HCT116 (cell line): ENCODE measurements at regions not wholly inside any gene's neighbourhood (a gene's known extent, or its start where the extent isn't known, plus 50 kb on each side); places are given as distances from the start of the nearest gene placed in this dataset.

Experiments
- CEBPB ChIP-seq: IDR thresholded peaks from 2 replicates; pipeline ENCODE4 v1.6.1; 2012; ENCODE audit warnings: low read depth
- CTCF ChIP-seq, 3 experiments: fragments of 200-600 bp in 1 of 3; sonication (generic) in 1 of 3; IDR thresholded peaks in 2 of 3; conservative IDR thresholded peaks in 1 of 3; 2 replicates each; pipeline ENCODE4 v1.5.1; 2012 to 2017; ENCODE audit warnings: low read depth in 2 of 3, low read length in 2 of 3, antibody characterized with exemption in 1 of 3, borderline replicate concordance in 1 of 3, control low read depth in 1 of 3, mild to moderate bottlenecking in 1 of 3, mixed read lengths in 1 of 3, mixed run types in 1 of 3, moderate library complexity in 1 of 3; ENCODE audit not compliant: insufficient read depth in 1 of 3
- EGR1 ChIP-seq: IDR thresholded peaks from 2 replicates; pipeline ENCODE4 v1.6.1; 2012; ENCODE audit warnings: low read depth
- EZH2 ChIP-seq: fragments of 200-600 bp; sonication (generic); IDR thresholded peaks from 2 replicates; pipeline ENCODE4 v1.6.1; 2017; ENCODE audit warnings: antibody characterized with exemption, mixed run types
- EZH2phosphoT487 ChIP-seq: fragments of 200-600 bp; IDR thresholded peaks from 2 replicates; pipeline ENCODE4 v1.6.1; 2018; ENCODE audit warnings: antibody characterized with exemption, borderline replicate concordance
- JUND ChIP-seq: IDR thresholded peaks from 2 replicates; pipeline ENCODE4 v1.6.1; 2012
- POLR2A ChIP-seq: IDR thresholded peaks from 2 replicates; pipeline ENCODE4 v1.7.0; 2011; ENCODE audit warnings: borderline replicate concordance; ENCODE audit not compliant: insufficient read depth, insufficient read length; ENCODE audit errors: extremely low read depth
- POLR2AphosphoS5 ChIP-seq: IDR thresholded peaks from 2 replicates; pipeline ENCODE4 v1.6.1; 2011; ENCODE audit warnings: mild to moderate bottlenecking, low read depth, low read length, moderate library complexity
- RAD21 ChIP-seq: IDR thresholded peaks from 2 replicates; pipeline ENCODE4 v1.6.1; 2012; ENCODE audit warnings: low read depth, mild to moderate bottlenecking
- SRF ChIP-seq: IDR thresholded peaks from 2 replicates; pipeline ENCODE4 v1.6.1; 2012; ENCODE audit warnings: low read depth
- YY1 ChIP-seq: IDR thresholded peaks from 2 replicates; pipeline ENCODE4 v1.6.1; 2011; ENCODE audit warnings: low read length, low read depth, moderate library complexity, mild to moderate bottlenecking; ENCODE audit not compliant: insufficient replicate concordance; ENCODE audit errors: extremely low read depth
- ZNF274 ChIP-seq: fragments of 200-500 bp; sonication (Bioruptor generic); IDR thresholded peaks from 2 replicates; pipeline ENCODE4 v1.6.1; 2014; ENCODE audit warnings: mild to moderate bottlenecking, low read depth, low read length, inconsistent platforms
- TF ChIP-seq, protein P1 (sequence below): IDR thresholded peaks from 2 replicates; pipeline ENCODE4 v1.6.1; 2012
- TF ChIP-seq, protein P2 (sequence below): IDR thresholded peaks from 2 replicates; pipeline ENCODE4 v1.6.1; 2012; ENCODE audit warnings: low read depth

DNA sequence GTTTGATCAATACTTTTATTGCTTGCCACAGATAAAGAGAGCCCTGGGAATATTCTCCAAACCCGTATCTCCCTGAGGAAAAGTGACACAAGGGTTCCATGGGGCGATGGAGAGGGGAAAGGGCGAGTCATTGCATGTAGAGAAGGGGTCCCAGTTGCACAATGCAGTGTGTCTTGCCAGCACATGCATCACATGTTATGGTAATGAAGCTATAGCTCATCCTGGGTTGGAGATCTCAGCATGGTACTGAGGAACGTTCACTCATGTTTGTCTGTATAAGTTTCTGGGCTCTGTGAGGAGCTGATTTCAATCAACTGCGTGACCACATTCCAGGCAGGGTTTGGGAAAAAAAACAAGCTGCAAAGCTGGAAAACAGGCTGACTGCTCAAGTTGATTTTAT, 220.7 kb upstream of the MC4R start:
- TF ChIP-seq POLR2A: no peak
- TF ChIP-seq CTCF (IDR thresholded peaks at IDR 0.05 in 2 of 3, conservative IDR thresholded peaks at IDR 0.05 in 1 of 3; ENCODE audit: borderline replicate concordance in 1 of 3, insufficient read depth in 1 of 3, low read depth in 2 of 3, low read length in 2 of 3): no peak
- no peak for TF ChIP-seq EZH2phosphoT487
- no peak for TF ChIP-seq POLR2AphosphoS5
- TF ChIP-seq, protein P1, sequence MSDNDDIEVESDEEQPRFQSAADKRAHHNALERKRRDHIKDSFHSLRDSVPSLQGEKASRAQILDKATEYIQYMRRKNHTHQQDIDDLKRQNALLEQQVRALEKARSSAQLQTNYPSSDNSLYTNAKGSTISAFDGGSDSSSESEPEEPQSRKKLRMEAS: no peak
- no peak for TF ChIP-seq JUND
- no peak for TF ChIP-seq RAD21
- no peak for TF ChIP-seq SRF
- TF ChIP-seq YY1: no peak
- TF ChIP-seq EZH2: no peak
- TF ChIP-seq EGR1: no peak
- TF ChIP-seq ZNF274: no peak
- no peak for TF ChIP-seq CEBPB
- TF ChIP-seq, protein P2, sequence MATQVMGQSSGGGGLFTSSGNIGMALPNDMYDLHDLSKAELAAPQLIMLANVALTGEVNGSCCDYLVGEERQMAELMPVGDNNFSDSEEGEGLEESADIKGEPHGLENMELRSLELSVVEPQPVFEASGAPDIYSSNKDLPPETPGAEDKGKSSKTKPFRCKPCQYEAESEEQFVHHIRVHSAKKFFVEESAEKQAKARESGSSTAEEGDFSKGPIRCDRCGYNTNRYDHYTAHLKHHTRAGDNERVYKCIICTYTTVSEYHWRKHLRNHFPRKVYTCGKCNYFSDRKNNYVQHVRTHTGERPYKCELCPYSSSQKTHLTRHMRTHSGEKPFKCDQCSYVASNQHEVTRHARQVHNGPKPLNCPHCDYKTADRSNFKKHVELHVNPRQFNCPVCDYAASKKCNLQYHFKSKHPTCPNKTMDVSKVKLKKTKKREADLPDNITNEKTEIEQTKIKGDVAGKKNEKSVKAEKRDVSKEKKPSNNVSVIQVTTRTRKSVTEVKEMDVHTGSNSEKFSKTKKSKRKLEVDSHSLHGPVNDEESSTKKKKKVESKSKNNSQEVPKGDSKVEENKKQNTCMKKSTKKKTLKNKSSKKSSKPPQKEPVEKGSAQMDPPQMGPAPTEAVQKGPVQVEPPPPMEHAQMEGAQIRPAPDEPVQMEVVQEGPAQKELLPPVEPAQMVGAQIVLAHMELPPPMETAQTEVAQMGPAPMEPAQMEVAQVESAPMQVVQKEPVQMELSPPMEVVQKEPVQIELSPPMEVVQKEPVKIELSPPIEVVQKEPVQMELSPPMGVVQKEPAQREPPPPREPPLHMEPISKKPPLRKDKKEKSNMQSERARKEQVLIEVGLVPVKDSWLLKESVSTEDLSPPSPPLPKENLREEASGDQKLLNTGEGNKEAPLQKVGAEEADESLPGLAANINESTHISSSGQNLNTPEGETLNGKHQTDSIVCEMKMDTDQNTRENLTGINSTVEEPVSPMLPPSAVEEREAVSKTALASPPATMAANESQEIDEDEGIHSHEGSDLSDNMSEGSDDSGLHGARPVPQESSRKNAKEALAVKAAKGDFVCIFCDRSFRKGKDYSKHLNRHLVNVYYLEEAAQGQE: no peak
